H9 (cell line): ENCODE measurements at regions not wholly inside any gene's neighbourhood (a gene's known extent, or its start where the extent isn't known, plus 50 kb on each side); places are given as distances from the start of the nearest gene placed in this dataset.

Source experiments
- DNase-seq: peaks from one replicate; pipeline ENCODE4 v3.0.0-alpha.2; 2017
- H2AFZ ChIP-seq: one replicate; pipeline ENCODE4 v1.6.1; 2013; ENCODE audit warnings: mild to moderate bottlenecking, low read length, control low read depth, moderate library complexity
- H2AK5ac ChIP-seq: 2 replicates; pipeline ENCODE4 v1.6.1; 2013; ENCODE audit warnings: low read length, control low read depth, mixed read lengths; ENCODE audit not compliant: insufficient read length
- H2BK120ac ChIP-seq: one replicate; pipeline ENCODE4 v1.6.1; 2013; ENCODE audit warnings: low read depth, mild to moderate bottlenecking, low read length, control low read depth, inconsistent platforms; ENCODE audit not compliant: poor library complexity, severe bottlenecking
- H2BK12ac ChIP-seq: 2 replicates; pipeline ENCODE4 v1.6.1; 2013; ENCODE audit warnings: low read length, control low read depth, mixed read lengths, low read depth; ENCODE audit not compliant: insufficient read length
- H2BK15ac ChIP-seq: 2 replicates; pipeline ENCODE4 v1.6.1; 2013; ENCODE audit warnings: low read depth, low read length, control low read depth
- H2BK20ac ChIP-seq: one replicate; pipeline ENCODE4 v1.6.1; 2013; ENCODE audit warnings: low read depth, mild to moderate bottlenecking, low read length, control low read depth, inconsistent platforms; ENCODE audit not compliant: poor library complexity, severe bottlenecking
- H2BK5ac ChIP-seq: 2 replicates; pipeline ENCODE4 v1.6.1; 2013; ENCODE audit warnings: low read length, control low read depth, mixed read lengths; ENCODE audit not compliant: insufficient read length
- H3K14ac ChIP-seq: 2 replicates; pipeline ENCODE4 v1.6.1; 2013; ENCODE audit warnings: low read length, control low read depth; ENCODE audit not compliant: insufficient read depth
- H3K18ac ChIP-seq: 2 replicates; pipeline ENCODE4 v1.6.1; 2013; ENCODE audit warnings: low read depth, mild to moderate bottlenecking, mixed read lengths, low read length, control low read depth; ENCODE audit not compliant: insufficient read length
- H3K23ac ChIP-seq: 2 replicates; pipeline ENCODE4 v1.6.1; 2013; ENCODE audit warnings: low read length, control low read depth, mixed read lengths, low read depth; ENCODE audit not compliant: insufficient read length
- H3K23me2 ChIP-seq: 2 replicates; pipeline ENCODE4 v1.6.1; 2013; ENCODE audit warnings: low read depth, mild to moderate bottlenecking, mixed read lengths, low read length, control low read depth; ENCODE audit not compliant: insufficient read length, poor library complexity, severe bottlenecking
- H3K27ac ChIP-seq: 2 replicates; pipeline ENCODE4 v1.5.1; 2013; ENCODE audit warnings: low read length, control low read depth, mixed read lengths, low read depth; ENCODE audit not compliant: insufficient read length
- H3K27me3 ChIP-seq: 2 replicates; pipeline ENCODE4 v1.6.1; 2013; ENCODE audit warnings: low read length, control low read depth, inconsistent platforms; ENCODE audit not compliant: insufficient read depth
- H3K4ac ChIP-seq: 2 replicates; pipeline ENCODE4 v1.6.1; 2013; ENCODE audit warnings: low read depth, mild to moderate bottlenecking, control low read depth, inconsistent platforms, low read length, moderate library complexity
- H3K4me1 ChIP-seq: 2 replicates; pipeline ENCODE4 v1.6.1; 2013; ENCODE audit warnings: low read length, control low read depth, inconsistent platforms; ENCODE audit not compliant: insufficient read depth
- H3K4me2 ChIP-seq: 2 replicates; pipeline ENCODE4 v1.6.1; 2013; ENCODE audit warnings: low read length, control low read depth, mixed read lengths; ENCODE audit not compliant: insufficient read length, insufficient read depth
- H3K56ac ChIP-seq: 2 replicates; pipeline ENCODE4 v1.6.1; 2013; ENCODE audit warnings: low read depth, mild to moderate bottlenecking, mixed read lengths, low read length, control low read depth; ENCODE audit not compliant: insufficient read length
- H3K79me1 ChIP-seq: 2 replicates; pipeline ENCODE4 v1.6.1; 2013; ENCODE audit warnings: low read depth, mild to moderate bottlenecking, moderate library complexity, low read length, control low read depth, inconsistent platforms; ENCODE audit not compliant: insufficient read depth, poor library complexity, severe bottlenecking
- H3K79me2 ChIP-seq: 2 replicates; pipeline ENCODE4 v1.6.1; 2013; ENCODE audit warnings: low read length, control low read depth, inconsistent platforms; ENCODE audit not compliant: insufficient read depth
- H3K9ac ChIP-seq: 2 replicates; pipeline ENCODE4 v1.6.1; 2013; ENCODE audit warnings: low read length, control low read depth, mixed read lengths; ENCODE audit not compliant: insufficient read length; ENCODE audit errors: extremely low read depth
- H3K9me3 ChIP-seq: one replicate; pipeline ENCODE4 v1.6.1; 2013; ENCODE audit warnings: low read depth, low read length, inconsistent platforms; ENCODE audit not compliant: control insufficient read depth
- H3T11ph ChIP-seq: one replicate; pipeline ENCODE4 v1.6.1; 2013; ENCODE audit warnings: mild to moderate bottlenecking, low read length, control low read depth, inconsistent platforms
- H4K20me1 ChIP-seq: one replicate; pipeline ENCODE4 v1.6.1; 2013; ENCODE audit not compliant: control insufficient read depth, insufficient read length, insufficient read depth
- H4K5ac ChIP-seq: 2 replicates; pipeline ENCODE4 v1.6.1; 2013; ENCODE audit warnings: low read depth, mild to moderate bottlenecking, mixed read lengths, low read length, control low read depth; ENCODE audit not compliant: insufficient read length
- H4K8ac ChIP-seq: replicated peaks from 2 replicates; pipeline ENCODE4 v1.6.1; 2013; ENCODE audit warnings: low read length, control low read depth, mixed read lengths, low read depth; ENCODE audit not compliant: insufficient read length
- H4K91ac ChIP-seq: 2 replicates; pipeline ENCODE4 v1.6.1; 2013; ENCODE audit warnings: low read depth, mild to moderate bottlenecking, moderate library complexity, mixed read lengths, low read length, control low read depth; ENCODE audit not compliant: insufficient read length
- H3K27ac Mint-ChIP-seq, 3 experiments: 2 replicates in 2 of 3; 3 replicates in 1 of 3; pipeline ENCODE4 v1.8.0; 2020 to 2021; ENCODE audit warnings: mixed read lengths in 3 of 3, mild to moderate bottlenecking in 1 of 3, moderate library complexity in 1 of 3
- H3K27me3 Mint-ChIP-seq: 2 replicates; pipeline ENCODE4 v1.8.0; 2021; ENCODE audit warnings: low read depth, mild to moderate bottlenecking, moderate library complexity, mixed read lengths
- H3K36me3 Mint-ChIP-seq, 3 experiments: 2 replicates in 2 of 3; 3 replicates in 1 of 3; pipeline ENCODE4 v1.8.0; 2020 to 2021; ENCODE audit warnings: low read depth in 3 of 3, mixed read lengths in 3 of 3; ENCODE audit not compliant: insufficient read depth in 1 of 3
- H3K4me1 Mint-ChIP-seq, 2 experiments: 2 replicates each; pipeline ENCODE4 v1.8.0; 2020; ENCODE audit warnings: mixed read lengths in 2 of 2
- H3K4me3 Mint-ChIP-seq, 2 experiments: 2 replicates in 1 of 2; 3 replicates in 1 of 2; pipeline ENCODE4 v1.8.0; 2020 to 2021; ENCODE audit warnings: mild to moderate bottlenecking in 2 of 2, mixed read lengths in 2 of 2, moderate library complexity in 1 of 2
- H3K9me3 Mint-ChIP-seq, 2 experiments: 2 replicates in 1 of 2; 3 replicates in 1 of 2; pipeline ENCODE4 v1.8.0; 2020; ENCODE audit warnings: mild to moderate bottlenecking in 2 of 2, mixed read lengths in 2 of 2, moderate library complexity in 1 of 2
- WGBS: extraction: QIAGEN DNeasy Blood & Tissue Kit; methylation state at CpG from one replicate; pipeline ENCODE4 v1.1.7; 2013; ENCODE audit warnings: missing lambda C conversion rate, low lambda C conversion rate, mixed read lengths; ENCODE audit not compliant: insufficient read length; ENCODE audit errors: extremely low coverage; 5-methylcytosine and 5-hydroxymethylcytosine counted together
- TF ChIP-seq, protein P1 (sequence below): fragments of 200-600 bp; sonication (generic); conservative IDR thresholded peaks from 3 replicates; pipeline ENCODE4 v1.8.0; 2021; ENCODE audit warnings: antibody characterized with exemption, mild to moderate bottlenecking

DNA sequence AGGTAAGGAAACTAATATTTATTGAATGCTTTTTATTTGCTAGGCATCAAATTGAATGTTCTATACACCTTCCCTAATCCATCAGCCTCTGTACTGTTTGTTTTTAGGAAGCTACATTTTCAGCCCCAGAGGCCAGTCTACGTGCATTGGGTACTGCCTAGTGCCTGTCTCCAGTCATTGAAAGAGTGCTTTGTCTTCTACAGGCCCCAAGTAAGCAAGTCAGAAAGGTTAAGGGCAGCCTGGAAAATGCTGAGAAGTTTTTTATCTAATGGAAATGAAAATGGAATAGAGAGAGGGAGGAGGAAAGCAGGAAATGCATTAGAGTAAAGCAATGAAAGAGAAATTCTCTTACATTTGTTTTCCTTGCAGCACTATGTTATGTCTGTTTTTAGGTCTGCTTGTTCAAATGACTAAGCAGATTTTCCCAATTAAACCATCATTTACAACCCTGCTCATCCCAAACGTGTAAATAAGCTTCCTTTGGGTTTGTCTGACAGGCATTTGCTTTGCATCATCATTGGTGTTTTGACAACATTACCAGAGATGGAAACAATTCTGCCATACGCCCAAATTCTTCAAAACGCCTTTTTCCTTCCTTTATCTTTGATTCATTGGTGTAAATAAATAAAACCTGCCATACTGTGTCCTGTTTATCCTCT is 116.0 kb upstream of the GOT2 start:
- Mint-ChIP-seq H3K9me3 (peaks cover 9 to 12% of the 10 kb centered on the region in 2 experiments), H3K27me3 (no peaks in the 10 kb centered on the region), H3K4me3 (no peak overlapping the region), H3K27ac (0 out of 7 replicates have a peak overlapping the region, but pooled peaks of 1 of the 3 experiments have one; percentile 9), H3K36me3 (peaks cover 5 to 12% (median 10%) of the 10 kb centered on the region in 3 experiments; a peak in 6 of 7 replicates), H3K4me1 (peaks cover 18 to 25% of the 10 kb centered on the region in 2 experiments)
- Histone ChIP-seq H3K27me3 (no peaks in the 10 kb centered on the region), H3K23ac (no peak overlapping the region), H4K91ac (no peak overlapping the region), H3K9me3 (no peaks in the 10 kb centered on the region), H2BK15ac (no peak overlapping the region), H4K5ac (no peak overlapping the region), H4K20me1 (no peaks in the 10 kb centered on the region), H2AK5ac (no peak overlapping the region), H3K4me1 (peaks cover 2% of the 10 kb centered on the region; the same call in 1 of the 2 replicates), H2BK5ac (no peak overlapping the region), H3K9ac (no peak overlapping the region), H3K18ac (no peak overlapping the region), H3K56ac (no peak overlapping the region), H2BK120ac (no peak overlapping the region), H3K4ac (no peak overlapping the region), H3K14ac (no peak overlapping the region), H3K4me2 (no peak overlapping the region), H3K79me1 (no peaks in the 10 kb centered on the region), H3T11ph (no peak overlapping the region), H4K8ac (no peak overlapping the region), H2BK20ac (no peak overlapping the region), H3K79me2 (no peaks in the 10 kb centered on the region), H3K27ac (no peak overlapping the region), H2BK12ac (no peak overlapping the region), H2AFZ (no peak overlapping the region), H3K23me2 (no peaks in the 10 kb centered on the region)
- TF ChIP-seq, protein P1, sequence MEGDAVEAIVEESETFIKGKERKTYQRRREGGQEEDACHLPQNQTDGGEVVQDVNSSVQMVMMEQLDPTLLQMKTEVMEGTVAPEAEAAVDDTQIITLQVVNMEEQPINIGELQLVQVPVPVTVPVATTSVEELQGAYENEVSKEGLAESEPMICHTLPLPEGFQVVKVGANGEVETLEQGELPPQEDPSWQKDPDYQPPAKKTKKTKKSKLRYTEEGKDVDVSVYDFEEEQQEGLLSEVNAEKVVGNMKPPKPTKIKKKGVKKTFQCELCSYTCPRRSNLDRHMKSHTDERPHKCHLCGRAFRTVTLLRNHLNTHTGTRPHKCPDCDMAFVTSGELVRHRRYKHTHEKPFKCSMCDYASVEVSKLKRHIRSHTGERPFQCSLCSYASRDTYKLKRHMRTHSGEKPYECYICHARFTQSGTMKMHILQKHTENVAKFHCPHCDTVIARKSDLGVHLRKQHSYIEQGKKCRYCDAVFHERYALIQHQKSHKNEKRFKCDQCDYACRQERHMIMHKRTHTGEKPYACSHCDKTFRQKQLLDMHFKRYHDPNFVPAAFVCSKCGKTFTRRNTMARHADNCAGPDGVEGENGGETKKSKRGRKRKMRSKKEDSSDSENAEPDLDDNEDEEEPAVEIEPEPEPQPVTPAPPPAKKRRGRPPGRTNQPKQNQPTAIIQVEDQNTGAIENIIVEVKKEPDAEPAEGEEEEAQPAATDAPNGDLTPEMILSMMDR, result no peak
- no CpG with 5 or more reads among the region's 4 CpGs for WGBS
- DNase-seq, result no peak
